RWPE2 (cell line): ENCODE measurements at regions not wholly inside any gene's neighbourhood (a gene's known extent, or its start where the extent isn't known, plus 50 kb on each side); places are given as distances from the start of the nearest gene placed in this dataset.

Experiments
- ATAC-seq: fragments of 200-7000 bp; cut with Tn5 transposase; 3 replicates; pipeline ENCODE4 v1.9.1; 2021; ENCODE audit warnings: low read depth
- DNase-seq: peaks from one replicate; pipeline ENCODE4 v3.0.0-alpha.2; 2020; ENCODE audit warnings: low spot score
- H3K27ac ChIP-seq: fragments of 450-650 bp; 2 replicates; pipeline ENCODE4 v1.5.1; 2017; ENCODE audit warnings: mild to moderate bottlenecking; ENCODE audit not compliant: poor library complexity, severe bottlenecking
- H3K27me3 ChIP-seq: fragments of 250-450 bp; sonication (Bioruptor Pico); 2 replicates; pipeline ENCODE4 v1.5.1; 2021; ENCODE audit warnings: mild to moderate bottlenecking, moderate library complexity; ENCODE audit not compliant: insufficient read depth, poor library complexity, severe bottlenecking
- H3K36me3 ChIP-seq: fragments of 250-450 bp; sonication (Bioruptor Pico); 2 replicates; pipeline ENCODE4 v1.5.1; 2020; ENCODE audit warnings: low read depth, mild to moderate bottlenecking, moderate library complexity
- H3K4me1 ChIP-seq: fragments of 250-450 bp; sonication (Bioruptor Pico); 2 replicates; pipeline ENCODE4 v1.5.1; 2021; ENCODE audit warnings: mild to moderate bottlenecking, moderate library complexity; ENCODE audit not compliant: insufficient read depth, poor library complexity, severe bottlenecking
- H3K4me3 ChIP-seq: fragments of 250-450 bp; sonication (Bioruptor Pico); 2 replicates; pipeline ENCODE4 v1.5.1; 2021; ENCODE audit warnings: mild to moderate bottlenecking, moderate library complexity; ENCODE audit not compliant: severe bottlenecking
- H3K9me3 ChIP-seq: fragments of 250-450 bp; sonication (Bioruptor Pico); 2 replicates; pipeline ENCODE4 v1.5.1; 2021; ENCODE audit warnings: mild to moderate bottlenecking, moderate library complexity; ENCODE audit not compliant: severe bottlenecking
- TF ChIP-seq, protein P1 (sequence below): fragments of 450-650 bp; IDR thresholded peaks from one replicate; pipeline ENCODE4 v1.5.1; 2017; ENCODE audit warnings: mild to moderate bottlenecking, moderate library complexity; ENCODE audit not compliant: poor library complexity, severe bottlenecking

DNA sequence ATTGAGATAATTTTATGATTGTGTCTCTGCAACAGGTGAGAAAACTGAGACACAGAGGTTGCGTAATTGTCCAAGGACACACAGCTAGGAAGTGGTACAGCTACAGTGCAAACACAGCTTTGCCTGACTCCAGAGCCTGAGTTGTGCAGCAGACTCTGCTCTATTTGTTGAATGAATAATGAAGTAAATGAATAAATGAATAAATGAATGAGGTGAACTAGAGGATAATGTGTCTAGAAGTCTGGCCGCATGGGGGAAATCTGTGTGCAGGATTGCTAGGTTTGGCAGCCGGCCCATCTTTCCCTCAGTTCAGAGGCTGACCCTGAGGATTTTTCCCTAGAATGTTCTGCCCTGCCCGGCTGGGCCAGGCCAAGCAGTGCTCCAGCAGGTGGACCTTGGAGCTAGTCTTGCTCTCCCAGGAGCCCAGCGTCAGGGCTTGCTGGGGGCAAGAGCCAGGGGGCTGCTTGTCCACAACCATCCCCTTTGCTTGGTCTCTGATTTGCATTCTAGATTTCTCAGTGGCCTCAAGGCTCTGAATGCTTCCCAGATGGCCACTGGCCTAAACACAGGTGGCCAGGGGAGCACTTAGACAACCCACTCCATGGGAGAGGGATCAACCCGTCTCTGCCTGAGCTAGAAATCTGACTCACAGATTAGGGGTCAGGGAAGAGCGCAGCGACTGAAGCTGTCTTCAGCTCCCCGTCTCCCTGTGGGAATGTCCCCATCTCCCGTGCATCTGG, 225.2 kb downstream of the C12orf75 start:
- no peaks in the 10 kb centered on the region for H3K4me1 ChIP-seq
- no peaks in the 10 kb centered on the region for H3K36me3 ChIP-seq
- TF ChIP-seq, protein P1, sequence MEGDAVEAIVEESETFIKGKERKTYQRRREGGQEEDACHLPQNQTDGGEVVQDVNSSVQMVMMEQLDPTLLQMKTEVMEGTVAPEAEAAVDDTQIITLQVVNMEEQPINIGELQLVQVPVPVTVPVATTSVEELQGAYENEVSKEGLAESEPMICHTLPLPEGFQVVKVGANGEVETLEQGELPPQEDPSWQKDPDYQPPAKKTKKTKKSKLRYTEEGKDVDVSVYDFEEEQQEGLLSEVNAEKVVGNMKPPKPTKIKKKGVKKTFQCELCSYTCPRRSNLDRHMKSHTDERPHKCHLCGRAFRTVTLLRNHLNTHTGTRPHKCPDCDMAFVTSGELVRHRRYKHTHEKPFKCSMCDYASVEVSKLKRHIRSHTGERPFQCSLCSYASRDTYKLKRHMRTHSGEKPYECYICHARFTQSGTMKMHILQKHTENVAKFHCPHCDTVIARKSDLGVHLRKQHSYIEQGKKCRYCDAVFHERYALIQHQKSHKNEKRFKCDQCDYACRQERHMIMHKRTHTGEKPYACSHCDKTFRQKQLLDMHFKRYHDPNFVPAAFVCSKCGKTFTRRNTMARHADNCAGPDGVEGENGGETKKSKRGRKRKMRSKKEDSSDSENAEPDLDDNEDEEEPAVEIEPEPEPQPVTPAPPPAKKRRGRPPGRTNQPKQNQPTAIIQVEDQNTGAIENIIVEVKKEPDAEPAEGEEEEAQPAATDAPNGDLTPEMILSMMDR, result no peak
- DNase-seq (no peak), ATAC-seq (no peak)
- no peak overlapping the region for H3K27ac ChIP-seq
- H3K27me3 ChIP-seq, result no peaks in the 10 kb centered on the region
- H3K4me3 ChIP-seq, result no peak overlapping the region
- H3K9me3 ChIP-seq, result no peaks in the 10 kb centered on the region

DNA sequence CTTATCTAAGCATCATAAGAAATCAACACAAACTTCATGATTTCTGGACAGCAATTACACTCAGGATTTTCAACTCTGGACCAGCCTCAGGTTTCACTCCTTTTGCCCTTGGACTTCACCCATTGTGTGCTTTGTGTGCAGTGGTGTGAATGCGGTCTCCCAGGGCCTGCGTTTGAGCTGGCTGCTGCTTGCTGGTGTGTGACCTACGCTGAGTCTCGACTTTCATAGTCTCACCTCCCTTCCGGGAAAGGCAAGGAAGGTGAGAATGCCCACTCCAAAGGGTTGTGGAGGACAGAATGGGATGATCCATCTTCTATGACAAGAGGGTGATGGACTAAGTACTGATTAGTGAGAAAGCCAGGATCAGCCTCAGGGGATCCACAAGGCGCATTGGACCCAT, 228.8 kb downstream of the C12orf75 start:
- Histone ChIP-seq H3K27ac (no peak overlapping the region), H3K27me3 (no peaks in the 10 kb centered on the region), H3K4me3 (no peak overlapping the region), H3K9me3 (no peaks in the 10 kb centered on the region), H3K36me3 (no peaks in the 10 kb centered on the region), H3K4me1 (peaks cover 18% of the 10 kb centered on the region)
- DNase-seq (no peak), ATAC-seq (no peak)
- TF ChIP-seq, protein P1, result no peak

DNA sequence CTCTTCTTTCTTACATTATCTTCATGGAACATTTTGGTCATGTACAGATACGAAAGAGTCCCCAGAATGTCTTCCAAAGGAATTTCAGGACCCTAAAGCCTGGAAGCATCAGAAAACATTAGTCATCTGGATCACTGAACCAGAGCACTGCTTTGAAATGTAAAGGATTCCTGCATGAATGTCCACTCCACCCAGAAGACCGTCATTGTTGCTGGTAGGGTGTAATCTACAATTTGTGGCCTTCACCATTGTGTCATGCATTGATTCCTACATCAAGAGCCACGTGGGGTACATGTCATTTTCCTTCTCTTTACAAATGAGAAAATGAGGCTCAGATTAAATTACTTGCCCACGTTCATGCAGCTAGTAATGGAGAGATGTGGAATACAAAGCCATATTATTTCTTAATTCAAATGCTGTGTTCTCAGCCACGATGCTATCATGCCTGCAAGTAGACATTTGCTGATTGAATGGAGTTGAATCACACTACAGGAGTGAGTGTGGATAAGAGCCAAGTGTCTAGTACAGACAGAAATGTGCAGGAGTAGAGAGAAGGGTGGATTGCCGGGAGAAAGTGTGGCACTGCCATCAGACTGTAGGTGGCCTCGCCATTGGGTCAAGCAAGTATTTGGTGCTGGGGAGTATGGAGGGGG, 231.2 kb downstream of the C12orf75 start:
- ATAC-seq (peak; percentile 66), DNase-seq (no peak)
- H3K27ac ChIP-seq, result peak overlapping the region; percentile 88
- TF ChIP-seq, protein P1, result no peak
- no peaks in the 10 kb centered on the region for H3K36me3 ChIP-seq
- H3K4me1 ChIP-seq, result peaks cover 18% of the 10 kb centered on the region
- no peaks in the 10 kb centered on the region for H3K9me3 ChIP-seq
- H3K27me3 ChIP-seq, result no peaks in the 10 kb centered on the region
- no peak overlapping the region for H3K4me3 ChIP-seq

DNA sequence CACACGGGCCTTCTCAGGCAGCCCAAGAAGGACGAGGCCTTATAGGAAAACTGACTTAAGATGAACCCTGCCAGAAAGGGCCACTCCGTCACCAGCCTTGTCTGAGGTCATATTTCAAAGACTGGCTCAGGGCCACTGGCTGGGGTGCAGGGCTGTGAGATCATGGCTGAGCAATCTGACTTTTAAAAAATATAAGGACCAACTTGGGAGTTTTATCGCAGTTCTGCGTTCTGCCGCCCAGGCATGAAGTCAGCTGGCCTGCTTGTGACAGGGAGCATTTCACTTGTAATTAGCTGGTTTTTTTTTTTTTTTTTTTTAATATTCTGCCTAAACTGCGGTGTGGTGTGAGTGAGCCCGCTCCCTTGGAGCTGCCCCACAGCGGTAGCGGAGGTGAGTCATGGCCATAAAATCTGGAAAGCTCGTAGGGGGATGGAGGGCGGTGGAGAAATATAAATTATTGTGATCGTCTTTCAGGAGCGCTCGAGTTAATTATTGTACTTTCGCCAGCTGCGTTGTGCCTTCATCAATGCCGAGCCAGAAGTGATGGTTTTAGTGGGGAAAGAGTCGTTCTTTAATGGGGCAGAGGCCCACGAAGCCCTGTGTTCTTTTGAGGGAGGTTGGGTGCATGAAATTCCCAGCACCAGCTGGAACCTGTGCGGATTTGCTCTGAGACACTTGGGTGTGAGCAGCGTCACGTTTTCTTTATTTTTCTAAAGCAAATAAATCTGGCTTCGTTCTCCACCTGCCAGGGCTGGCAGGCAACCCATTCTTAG, 231.9 kb downstream of the C12orf75 start:
- Histone ChIP-seq H3K4me3 (peak overlapping the region; percentile 19), H3K27ac (peak overlapping the region; percentile 88), H3K4me1 (peaks cover 18% of the 10 kb centered on the region), H3K36me3 (no peaks in the 10 kb centered on the region), H3K9me3 (no peaks in the 10 kb centered on the region), H3K27me3 (no peaks in the 10 kb centered on the region)
- DNase-seq (peak; percentile 74), ATAC-seq (peak; percentile 94)
- TF ChIP-seq, protein P1, result no peak
